ENCODE measurements at regions not wholly inside any gene's neighbourhood (a gene's known extent, or its start where the extent isn't known, plus 50 kb on each side); places are given as distances from the start of the nearest gene placed in this dataset.
"Not testable (repeated sequence)": the region's sequence is repeated elsewhere in the genome, so short reads cannot be mapped to it uniquely, and the experiment has no call there.

DNA sequence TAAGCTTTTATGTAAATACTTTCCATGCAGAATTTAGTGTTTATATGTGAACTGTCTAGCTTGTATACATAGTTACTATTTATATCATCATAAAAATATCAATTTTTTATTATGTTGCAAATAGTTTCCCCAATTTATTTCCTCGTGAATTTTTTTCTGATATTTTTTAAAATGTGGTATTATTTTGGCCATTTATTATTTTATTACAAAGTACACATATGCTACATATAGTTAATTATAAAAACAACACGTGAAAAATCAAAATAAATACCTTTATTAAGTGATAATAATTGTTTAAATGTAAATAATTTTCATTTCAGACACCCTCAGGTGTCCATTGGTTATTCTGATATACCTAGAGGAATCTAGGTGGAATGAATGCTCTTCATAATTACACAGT, 1394.9 kb upstream of the PRR20A start:
- no peak for DNase-seq (ENCODE audit: extremely low read depth, low read depth, low spot score)

DNA sequence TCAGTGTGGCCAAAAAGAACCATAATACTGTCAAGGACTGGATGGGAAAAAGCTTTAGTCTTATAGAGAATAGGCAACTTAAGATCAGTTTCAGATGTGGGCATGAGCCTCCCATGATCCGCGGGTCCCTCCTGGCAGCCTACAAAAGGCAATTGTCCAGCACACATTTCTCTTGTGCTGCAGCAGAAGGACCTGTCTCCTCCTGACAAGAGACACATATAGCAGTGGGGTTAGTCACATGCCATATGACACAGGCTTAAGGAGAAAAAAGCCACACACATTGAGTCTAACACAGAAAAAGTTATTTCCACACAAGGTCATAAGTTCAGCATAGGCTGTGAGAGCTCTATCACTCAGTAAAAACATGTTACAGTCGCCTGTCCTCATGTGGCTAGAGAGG, 1378.7 kb upstream of the PRR20A start:
- no peak for DNase-seq (ENCODE audit: extremely low read depth, low read depth, low spot score)

DNA sequence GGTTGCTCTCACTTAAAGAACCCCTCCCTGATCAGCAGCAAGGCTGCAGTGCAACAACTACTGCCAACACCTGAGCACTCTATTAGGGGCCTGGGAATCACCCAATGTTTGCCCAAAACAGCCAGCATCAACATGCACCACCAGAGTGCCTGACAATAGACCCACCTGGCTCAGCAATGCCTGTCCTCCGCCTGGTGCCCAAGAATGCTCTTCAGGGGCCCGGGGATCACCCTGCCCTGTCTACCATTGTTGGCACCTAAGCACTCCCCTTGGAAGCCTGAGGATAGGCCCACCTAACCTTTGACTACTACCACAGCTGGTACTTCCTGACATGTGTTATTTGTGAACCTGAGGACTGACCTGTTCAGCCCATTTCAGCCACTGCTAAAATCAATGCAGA, 1363.1 kb upstream of the PRR20A start:
- no peak for DNase-seq (ENCODE audit: extremely low read depth, low read depth, low spot score)

DNA sequence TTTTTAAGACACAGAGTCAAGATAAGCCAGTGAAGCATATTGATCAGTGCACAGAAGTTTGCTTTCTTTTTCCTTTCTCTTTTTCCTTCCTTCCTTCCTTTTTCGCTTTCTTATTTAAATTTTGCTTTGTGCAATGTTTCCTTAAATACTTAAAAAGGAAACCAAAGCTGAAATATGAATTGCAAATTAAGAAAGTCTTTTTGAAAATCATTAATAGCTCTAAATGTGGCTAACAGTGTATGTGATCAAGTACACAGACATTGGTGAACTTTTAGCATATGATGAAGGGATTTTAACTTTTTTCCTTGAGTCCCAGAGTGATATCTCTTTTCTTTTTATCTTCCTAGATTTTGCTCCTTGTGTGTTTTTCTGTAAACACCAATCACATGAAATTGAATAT, 1356.9 kb upstream of the PRR20A start:
- no peak for DNase-seq (ENCODE audit: extremely low read depth, low read depth, low spot score)

DNA sequence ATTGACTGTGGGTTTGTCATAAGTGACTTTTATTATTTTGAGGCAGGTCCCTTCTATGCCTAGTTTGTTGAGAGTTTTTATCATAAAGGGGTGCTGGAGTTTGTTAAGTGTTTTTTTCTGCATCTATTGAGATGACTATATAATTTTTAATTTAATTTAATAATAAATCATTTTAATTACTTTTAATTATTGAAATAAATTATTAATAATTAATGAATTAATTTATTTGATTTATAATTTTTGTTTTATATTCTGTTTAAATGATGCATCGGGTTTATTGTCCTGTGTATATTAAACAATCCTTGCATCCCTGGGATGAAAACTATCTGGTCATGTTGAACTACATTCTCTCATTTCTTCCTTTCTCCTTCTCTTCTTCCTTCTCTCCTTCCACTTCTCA, 1352.2 kb upstream of the PRR20A start:
- no peak for DNase-seq (ENCODE audit: extremely low read depth, low read depth, low spot score)

DNA sequence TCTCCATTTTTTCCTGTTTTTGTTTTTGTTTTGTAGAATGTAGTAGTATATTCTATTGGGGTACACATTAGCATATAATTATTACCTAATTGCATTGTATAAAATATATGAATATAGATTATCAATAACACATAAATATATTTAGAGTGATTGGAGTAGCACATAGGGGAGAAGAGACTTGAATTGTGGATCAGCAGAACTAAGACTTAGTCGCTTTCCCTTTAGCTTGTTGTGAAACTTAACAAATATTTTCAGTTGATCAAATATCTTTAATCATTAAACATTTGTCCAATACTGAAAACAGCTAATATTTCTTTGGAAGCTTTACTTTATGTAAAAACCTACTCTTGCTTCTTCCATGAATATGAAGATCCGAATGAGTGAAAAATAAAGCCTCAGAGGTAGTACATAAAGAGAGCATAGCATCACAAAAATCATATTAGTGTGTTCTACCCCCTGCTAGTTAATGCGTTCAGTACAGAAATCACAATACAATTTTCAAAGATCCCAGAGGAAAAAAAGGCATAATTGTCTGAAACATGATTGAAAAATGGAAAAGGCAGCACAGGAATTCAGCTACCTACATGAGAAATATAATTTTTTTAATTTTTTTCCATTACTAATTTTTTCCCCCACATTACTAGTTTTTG, 1348.0 kb upstream of the PRR20A start:
- DNase-seq (ENCODE audit: extremely low read depth, low read depth, low spot score) = no peak

DNA sequence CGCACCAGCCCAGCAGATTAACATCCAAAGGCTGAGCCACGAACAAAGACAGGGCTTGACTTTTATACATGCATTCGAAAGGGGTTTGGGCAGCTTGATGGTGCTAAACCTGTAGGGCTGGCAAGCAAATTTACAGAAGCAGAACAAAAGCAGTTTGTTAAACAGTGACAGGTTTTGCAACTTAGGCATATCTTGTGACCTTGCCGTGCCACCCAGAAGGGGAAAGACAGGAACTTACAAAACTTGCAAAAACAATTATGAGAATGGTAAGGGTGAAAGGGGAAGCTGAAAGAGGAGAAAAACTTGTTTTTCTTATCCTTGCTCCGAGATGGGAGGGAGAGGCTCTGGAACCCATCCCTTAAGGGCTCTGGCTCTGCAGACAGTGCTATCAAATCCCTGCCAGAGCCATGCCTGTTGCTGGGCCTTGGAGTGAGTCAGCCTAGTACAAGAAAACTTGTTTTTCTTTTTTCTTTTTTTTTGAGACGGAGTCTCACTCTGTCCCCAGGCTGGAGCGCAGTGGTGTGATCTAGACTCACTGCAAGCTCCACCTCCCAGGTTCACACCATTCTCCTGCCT, 1325.2 kb upstream of the PRR20A start:
- no peak for DNase-seq (ENCODE audit: extremely low read depth, low read depth, low spot score)

DNA sequence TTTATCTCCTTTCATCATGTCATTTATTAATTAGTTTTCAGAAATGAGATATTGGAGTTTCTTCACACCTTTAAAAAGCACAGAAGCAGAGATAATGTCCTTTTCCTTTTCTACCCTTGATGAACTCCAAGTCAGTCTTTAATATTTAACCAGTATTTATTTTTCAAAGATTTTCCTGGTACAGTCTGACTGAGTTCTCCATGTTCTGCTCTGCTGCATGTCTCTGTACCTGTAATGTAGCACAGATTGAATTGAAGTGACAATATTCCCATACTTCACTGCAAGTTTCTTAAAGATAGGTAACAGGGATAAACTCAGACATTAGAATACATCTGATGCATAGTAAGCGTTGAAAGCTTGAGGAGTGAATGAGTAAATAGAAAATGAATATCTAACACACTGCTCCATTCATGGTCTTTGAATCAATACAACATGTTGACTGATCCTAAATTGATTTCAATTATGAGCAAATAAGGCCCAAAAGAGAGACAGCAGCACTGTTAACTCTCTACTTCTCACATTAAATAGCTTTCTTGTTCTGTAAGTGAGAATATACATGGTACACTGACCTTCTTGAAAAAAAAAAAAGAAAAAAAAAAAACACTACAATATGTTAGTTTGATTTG, 1323.6 kb upstream of the PRR20A start:
- DNase-seq (ENCODE audit: extremely low read depth, low read depth, low spot score) = no peak

DNA sequence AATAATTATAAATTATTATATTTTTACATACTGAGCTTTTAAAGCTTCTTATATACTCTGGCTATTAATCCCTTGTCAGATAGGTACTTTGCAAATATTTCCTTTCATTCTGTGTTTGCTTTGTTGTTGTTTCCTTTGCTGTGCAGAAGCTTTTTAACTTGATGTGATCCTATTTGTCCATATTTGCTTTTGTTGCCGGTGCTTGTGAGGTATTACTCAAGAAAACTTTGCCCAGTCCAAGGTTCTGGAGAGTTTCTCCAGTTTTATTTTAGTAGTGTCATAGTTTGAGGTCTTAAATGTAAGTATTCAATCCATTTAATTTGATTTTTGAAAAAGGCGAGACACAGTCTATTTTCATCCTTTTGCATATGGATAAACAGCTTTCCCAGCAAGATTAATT, 1319.9 kb upstream of the PRR20A start:
- DNase-seq (ENCODE audit: extremely low read depth, low read depth, low spot score) = no peak

DNA sequence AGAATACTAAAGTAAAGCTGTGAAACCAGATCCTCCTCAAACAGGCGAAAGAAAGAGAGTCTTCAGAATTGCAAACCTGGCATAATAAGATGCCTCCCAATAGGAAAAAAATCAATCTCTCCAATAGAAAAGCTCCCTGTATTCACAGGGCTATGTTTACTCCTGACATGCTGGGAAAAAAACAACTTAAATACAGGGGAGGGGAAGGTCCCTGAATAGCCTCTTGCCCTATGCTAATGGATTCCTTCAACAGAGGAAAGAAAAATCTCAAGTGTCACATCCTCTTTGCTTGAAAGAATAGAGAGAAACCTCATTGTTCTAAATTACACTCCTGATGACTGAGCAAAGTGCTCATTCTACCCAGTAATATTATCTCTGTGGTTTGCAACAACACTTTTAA, 1271.1 kb upstream of the PRR20A start:
- DNase-seq (ENCODE audit: extremely low read depth, low read depth, low spot score) = no peak

DNA sequence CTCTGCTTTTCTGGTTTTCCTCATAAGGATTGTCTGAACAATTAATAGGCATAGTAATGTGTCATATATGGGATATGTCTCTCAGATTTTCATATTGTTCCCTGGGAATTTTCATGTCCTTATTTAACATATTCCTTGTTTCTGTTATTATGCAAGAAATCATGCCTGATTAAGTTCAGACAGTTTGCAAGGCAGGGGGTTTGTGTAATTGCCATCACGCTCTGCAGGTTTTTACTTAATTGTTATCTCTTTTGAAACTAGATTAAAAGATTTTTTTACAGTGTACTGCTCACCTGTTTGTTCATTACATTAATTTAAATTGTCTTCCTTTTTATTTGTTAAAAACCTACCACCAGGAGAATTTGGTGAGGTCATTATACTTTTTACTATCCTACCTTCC, 1253.2 kb upstream of the PRR20A start:
- DNase-seq (ENCODE audit: extremely low read depth, low read depth, low spot score) = no peak

DNA sequence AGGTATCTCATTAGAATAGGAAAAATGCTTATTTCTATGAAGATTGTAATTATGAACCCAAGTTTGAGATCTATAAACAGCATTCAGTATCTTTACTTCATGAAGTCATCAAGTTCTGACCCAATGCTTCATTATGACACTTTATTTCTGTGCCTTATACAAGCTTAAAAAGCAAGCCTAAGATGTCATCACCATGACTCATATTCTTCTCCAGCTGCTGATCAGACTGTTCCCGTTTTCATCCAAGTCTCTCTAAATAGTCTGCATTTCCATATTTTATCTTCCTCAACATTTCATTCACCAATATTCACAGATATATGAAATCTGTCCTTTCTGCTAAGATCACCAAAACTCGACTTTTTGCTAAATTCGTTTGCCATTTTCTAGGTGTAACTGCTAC, 1247.2 kb upstream of the PRR20A start:
- DNase-seq (ENCODE audit: extremely low read depth, low read depth, low spot score) = no peak

DNA sequence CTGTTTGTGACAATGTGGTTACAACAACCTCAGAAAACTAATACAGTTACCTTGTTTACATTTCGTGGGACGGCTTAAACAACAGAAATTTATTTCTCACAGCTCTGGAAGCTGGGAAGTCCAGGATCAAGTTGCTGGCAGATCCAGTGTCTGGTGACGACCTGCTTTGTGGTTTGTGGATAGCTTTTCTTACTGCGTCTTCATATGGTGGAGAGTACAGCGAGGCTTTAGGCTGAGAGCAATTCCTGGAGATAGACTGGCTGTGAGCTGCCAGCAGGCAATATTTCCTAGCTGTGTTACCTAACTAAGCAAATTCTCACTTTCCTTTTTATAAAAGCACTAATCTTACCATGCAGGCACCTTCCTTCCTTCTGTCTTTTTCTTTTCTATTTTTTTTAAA, 1203.5 kb upstream of the PRR20A start:
- no peak for DNase-seq (ENCODE audit: extremely low read depth, low read depth, low spot score)

DNA sequence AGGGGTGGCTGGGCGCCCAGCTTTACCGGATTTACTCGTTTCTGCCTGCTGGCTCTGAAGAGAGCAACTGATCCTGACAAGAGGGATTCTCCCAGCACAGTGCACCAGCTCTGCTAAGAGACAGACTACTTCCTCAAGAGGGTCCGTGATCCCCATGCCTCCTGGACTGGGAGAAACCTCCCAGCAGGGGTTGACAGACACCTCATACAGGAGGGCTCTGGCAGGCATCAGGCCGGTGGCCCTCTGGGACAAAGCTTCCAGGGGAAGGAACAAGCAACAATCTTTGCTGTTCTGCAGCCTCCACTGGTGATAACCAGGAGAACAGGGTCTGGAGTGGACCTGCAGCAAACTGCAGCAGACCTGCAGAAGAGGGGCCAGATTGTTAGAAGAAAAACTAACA, 1192.5 kb upstream of the PRR20A start:
- no peak for DNase-seq (ENCODE audit: extremely low read depth, low read depth, low spot score)

DNA sequence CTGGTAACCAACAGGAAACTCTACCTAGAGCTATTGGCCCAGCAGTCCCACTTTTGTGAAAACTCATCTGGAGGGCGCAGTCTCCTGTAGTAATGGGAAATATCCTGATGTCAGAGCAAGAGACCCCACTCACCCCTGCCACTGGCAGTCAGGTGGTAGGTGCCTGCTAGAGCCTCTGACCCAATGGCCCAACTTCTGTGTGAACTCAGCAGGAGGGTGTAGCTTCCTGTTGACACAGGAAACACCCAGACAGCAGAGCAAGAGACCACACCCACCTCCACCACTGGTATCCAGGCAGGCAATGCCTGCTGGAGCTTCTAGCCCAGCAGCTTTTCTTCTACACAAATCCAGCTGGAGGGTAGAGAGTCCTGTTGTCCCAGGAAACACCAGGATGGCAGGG, 1176.8 kb upstream of the PRR20A start:
- DNase-seq (ENCODE audit: extremely low read depth, low read depth, low spot score) = no peak

DNA sequence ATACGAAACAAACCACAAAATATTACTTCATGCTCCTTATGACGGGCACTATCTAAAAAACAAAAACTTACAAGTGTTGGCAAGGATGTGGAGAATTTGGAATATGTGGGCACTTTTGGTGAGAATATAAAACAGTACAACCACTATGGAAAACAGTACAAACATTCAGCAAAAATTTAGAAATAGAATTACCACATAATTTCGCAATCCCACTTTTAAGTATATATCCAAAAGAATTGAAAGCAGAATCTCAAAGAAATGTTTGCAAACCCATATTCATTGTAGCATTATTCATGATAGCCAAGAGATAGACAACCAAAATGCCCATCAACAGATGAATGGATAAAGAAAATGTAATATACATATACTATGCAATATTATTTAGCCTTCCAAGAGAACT, 1173.7 kb upstream of the PRR20A start:
- DNase-seq (ENCODE audit: extremely low read depth, low read depth, low spot score) = no peak

DNA sequence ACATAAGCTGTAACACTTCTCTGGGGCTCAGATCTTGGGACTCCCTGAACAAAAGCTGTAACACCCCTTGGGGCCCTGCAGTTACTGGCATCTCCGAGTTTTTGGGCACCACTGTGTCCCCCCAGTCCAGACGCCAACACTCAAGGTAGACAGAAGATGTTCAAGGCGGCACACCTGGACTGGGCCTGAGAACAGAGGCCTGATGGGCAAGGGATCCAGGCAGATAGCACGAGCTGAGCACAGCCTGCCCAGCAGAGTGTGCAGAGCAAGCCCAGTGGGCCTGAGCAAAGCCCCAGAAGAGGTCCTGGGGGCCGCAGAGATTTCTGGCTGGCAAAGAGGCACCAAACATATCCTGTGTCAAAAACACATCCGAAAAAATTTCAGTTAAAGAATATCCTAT, 1163.3 kb upstream of the PRR20A start:
- DNase-seq (ENCODE audit: extremely low read depth, low read depth, low spot score) = no peak

DNA sequence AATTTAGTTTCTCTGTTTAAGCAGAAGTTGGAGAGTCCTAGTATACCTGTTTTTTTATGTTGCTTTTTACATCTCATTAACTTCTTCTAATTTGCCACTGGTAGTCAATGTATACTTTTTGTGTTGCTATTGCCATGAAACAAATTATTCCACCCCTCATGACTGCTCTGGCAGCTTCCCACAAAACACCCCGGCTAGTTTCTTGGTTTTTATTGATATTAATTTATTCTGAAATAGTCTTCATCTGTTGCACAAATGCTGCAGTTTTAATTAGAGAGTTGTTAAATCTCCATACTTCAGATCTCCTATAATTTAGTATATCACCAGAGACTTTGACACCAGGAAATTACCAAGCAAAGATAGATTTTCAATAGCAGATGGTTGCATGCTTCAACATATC, 1159.3 kb upstream of the PRR20A start:
- DNase-seq (ENCODE audit: extremely low read depth, low read depth, low spot score) = no peak

DNA sequence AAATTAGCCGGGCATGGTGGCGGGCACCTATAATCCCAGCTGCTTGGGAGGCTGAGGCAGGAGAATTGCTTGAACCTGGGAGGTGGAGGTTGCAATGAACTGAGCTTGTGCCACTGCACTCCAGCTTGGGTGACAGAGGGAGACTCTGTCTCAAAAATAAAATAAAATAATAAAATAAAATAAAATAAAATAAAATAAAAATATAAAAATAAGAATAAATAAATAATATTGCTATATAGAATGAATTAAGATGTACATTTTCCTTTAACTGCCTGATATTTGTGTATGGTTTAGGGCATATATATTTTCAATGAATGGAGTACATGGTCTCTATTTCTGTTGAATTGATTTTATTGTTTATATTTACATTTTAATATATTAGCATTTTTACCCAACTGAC, 1156.7 kb upstream of the PRR20A start:
- not testable (repeated sequence) for DNase-seq (ENCODE audit: extremely low read depth, low read depth, low spot score)

DNA sequence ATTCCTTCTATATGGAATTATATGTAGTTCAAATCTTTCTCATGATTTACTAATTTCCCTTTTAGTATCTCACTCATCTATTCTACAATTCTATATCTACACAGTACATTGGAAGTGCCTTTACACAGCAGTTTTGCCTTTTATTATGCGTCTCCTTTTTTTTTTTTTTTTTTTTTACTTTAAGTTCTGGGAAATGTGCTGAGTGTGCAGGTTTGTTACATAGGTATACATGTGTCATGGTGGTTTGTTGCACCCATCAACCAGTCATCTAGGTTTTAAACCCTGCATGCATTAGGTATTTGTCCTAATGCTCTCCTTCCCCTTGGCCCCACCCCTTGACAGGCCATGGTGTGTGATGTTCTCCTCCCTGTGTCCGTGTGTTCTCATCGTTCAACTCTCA, 1150.1 kb upstream of the PRR20A start:
- DNase-seq (ENCODE audit: extremely low read depth, low read depth, low spot score) = no peak

DNA sequence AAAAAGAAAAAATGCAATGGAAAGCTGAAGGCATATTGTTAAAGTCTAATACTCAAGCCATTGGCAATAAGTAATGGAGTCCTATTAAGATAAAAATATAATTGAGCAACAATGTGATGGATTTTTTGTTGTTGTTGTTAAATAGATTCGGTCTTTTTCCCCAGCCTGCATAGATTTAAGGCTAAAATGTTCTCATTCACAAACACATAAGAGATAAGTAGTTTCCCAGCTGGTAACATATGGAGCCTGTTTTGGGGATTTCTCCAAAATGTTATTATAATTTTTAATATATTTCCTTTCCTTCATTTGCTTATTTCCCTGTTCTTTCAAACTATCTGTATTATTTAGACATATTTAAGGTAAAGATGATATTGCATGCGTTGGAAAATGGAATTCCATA, 1149.1 kb upstream of the PRR20A start:
- DNase-seq (ENCODE audit: extremely low read depth, low read depth, low spot score) = no peak

DNA sequence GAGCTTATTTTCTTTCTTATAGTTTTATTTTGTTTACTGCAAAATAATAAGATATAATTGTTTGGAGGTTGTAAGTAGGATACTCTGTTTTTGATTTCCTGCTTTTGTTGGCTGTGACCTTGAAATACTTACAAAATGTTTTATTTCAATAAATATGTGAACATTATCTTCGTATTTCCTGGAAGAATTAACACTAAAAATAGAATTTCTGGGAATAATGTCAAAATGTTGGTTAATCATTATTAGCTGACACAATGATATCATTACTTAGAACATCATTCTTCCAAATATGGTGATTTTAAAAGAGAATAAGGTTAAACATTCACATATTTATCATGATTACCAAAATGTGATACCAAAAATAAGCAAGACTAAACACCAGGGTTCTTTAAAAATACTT, 1148.6 kb upstream of the PRR20A start:
- DNase-seq (ENCODE audit: extremely low read depth, low read depth, low spot score) = no peak

DNA sequence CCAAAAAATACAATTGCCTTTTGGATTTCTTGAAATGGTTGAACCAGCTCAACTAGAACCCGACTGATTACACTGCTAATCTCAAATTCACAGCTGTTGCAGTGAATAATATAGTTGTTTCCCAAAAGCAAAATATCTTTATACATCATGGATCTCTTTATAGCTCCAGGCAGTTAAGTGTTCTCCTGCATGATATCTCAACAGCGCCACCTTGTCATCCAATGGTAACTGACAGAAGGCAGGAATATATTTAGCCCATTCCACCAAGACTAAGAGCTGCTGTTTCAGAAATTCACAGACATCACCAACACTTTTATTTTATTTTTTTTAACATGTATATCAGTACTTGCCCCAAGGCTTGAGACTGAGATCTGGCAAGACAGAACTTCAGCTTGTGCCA, 1141.0 kb upstream of the PRR20A start:
- DNase-seq (ENCODE audit: extremely low read depth, low read depth, low spot score) = no peak
